BE2C (cell line): ENCODE measurements at regions not wholly inside any gene's neighbourhood (a gene's known extent, or its start where the extent isn't known, plus 50 kb on each side); places are given as distances from the start of the nearest gene placed in this dataset.
A peak's percentile ranks its signal among the peaks of the same experiment; 100 is the strongest.

ENCODE experiments used
- DNase-seq: peaks from one replicate; pipeline ENCODE4 v3.0.0-alpha.2; 2020
- H3K27me3 ChIP-seq: fragments of 250-450 bp; sonication (Bioruptor Pico); 2 replicates; pipeline ENCODE4 v1.5.1; 2020; ENCODE audit warnings: mild to moderate bottlenecking
- H3K36me3 ChIP-seq: fragments of 250-450 bp; sonication (Bioruptor Pico); 2 replicates; pipeline ENCODE4 v1.5.1; 2020; ENCODE audit warnings: mild to moderate bottlenecking
- H3K4me1 ChIP-seq: fragments of 250-450 bp; sonication (Bioruptor Pico); 2 replicates; pipeline ENCODE4 v1.5.1; 2020
- H3K4me3 ChIP-seq: 2 replicates; pipeline ENCODE4 v1.5.1; 2011; ENCODE audit warnings: low read depth, low read length
- H3K9me3 ChIP-seq: fragments of 250-450 bp; sonication (Bioruptor Pico); 2 replicates; pipeline ENCODE4 v1.5.1; 2020
- TF ChIP-seq, protein P1 (sequence below): IDR thresholded peaks from 2 replicates; pipeline ENCODE4 v1.5.1; 2012; ENCODE audit warnings: mild to moderate bottlenecking, low read depth, low read length

DNA sequence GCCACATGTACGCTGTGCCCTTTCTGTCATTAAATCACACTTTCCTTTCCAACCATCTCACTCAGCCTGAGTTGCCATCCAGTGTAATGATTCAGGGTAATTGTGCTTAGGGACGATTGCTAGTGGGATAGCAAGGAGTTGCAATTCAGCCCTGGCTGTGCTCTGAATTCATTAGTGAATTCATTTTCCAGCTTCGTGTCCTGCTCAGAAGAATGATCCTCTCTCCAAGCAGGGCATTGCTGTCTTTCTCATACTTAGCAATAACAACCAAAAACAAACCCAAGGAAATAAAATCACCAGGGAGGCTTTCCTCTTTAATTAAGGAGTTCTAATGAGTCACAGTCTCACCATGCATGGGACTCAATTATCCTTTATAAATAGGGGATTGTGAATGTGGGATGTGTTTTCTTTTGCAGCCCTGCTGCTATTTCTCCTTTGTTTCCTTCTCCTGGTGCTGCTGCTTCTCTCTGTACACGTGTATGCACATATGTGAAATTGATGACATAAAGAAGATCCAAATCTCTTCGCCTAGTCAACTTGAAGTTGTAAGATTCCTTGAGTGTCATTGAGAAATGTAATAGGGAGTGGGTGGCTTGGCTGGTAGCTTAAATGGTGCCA lies 167.0 kb downstream of the TSEN15 start:
- H3K36me3 ChIP-seq = no peaks in the 10 kb centered on the region
- H3K9me3 ChIP-seq = no peaks in the 10 kb centered on the region
- TF ChIP-seq, protein P1, sequence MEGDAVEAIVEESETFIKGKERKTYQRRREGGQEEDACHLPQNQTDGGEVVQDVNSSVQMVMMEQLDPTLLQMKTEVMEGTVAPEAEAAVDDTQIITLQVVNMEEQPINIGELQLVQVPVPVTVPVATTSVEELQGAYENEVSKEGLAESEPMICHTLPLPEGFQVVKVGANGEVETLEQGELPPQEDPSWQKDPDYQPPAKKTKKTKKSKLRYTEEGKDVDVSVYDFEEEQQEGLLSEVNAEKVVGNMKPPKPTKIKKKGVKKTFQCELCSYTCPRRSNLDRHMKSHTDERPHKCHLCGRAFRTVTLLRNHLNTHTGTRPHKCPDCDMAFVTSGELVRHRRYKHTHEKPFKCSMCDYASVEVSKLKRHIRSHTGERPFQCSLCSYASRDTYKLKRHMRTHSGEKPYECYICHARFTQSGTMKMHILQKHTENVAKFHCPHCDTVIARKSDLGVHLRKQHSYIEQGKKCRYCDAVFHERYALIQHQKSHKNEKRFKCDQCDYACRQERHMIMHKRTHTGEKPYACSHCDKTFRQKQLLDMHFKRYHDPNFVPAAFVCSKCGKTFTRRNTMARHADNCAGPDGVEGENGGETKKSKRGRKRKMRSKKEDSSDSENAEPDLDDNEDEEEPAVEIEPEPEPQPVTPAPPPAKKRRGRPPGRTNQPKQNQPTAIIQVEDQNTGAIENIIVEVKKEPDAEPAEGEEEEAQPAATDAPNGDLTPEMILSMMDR = no peak
- DNase-seq = no peak
- H3K27me3 ChIP-seq = no peaks in the 10 kb centered on the region
- peaks cover 24% of the 10 kb centered on the region for H3K4me1 ChIP-seq
- no peak overlapping the region for H3K4me3 ChIP-seq

DNA sequence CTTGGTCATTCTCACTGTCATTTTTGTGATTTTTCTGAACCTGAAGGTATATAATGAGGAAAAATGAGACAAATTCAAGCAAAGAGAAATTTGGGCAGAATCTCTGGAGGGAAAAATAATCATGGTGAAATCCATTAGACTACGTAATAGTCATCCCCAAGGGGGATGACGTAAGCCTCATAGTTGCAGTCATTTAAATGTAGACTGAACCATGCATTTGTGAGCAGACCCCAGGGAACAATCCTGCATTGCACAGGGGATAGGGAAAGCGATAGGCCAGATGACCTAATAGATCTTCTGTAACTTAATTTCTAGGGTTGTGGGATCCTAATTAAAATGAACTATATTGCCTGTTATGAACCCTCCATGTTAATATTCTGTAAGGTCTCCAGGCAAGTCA lies 167.4 kb upstream of the C1orf21 start:
- peak; percentile 74 for DNase-seq
- Histone ChIP-seq H3K4me3 (no peak overlapping the region), H3K4me1 (peaks cover 24% of the 10 kb centered on the region), H3K27me3 (no peaks in the 10 kb centered on the region), H3K9me3 (no peaks in the 10 kb centered on the region), H3K36me3 (no peaks in the 10 kb centered on the region)
- TF ChIP-seq, protein P1 = no peak

DNA sequence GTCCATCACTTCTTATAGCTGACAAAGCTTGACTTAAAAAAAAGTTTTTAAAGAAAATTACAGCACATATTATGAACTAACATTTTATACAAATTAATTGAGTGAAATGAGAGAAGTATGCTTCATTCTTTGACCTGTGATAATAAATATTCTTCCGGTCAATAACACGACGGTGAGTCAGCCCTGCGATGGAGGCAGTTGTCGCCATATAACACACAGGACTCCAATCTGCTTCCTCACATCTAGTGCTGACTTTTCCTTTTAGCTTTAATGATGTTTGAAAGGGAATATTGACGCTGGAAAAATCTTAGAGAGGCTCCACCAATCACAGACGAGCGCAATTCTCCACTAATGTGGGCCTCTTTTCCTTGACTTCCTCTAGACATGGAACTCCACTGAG lies 166.9 kb upstream of the C1orf21 start:
- TF ChIP-seq, protein P1 = no peak
- H3K27me3 ChIP-seq = no peaks in the 10 kb centered on the region
- no peak for DNase-seq
- H3K4me1 ChIP-seq = peaks cover 21% of the 10 kb centered on the region
- H3K36me3 ChIP-seq = no peaks in the 10 kb centered on the region
- no peak overlapping the region for H3K4me3 ChIP-seq
- no peaks in the 10 kb centered on the region for H3K9me3 ChIP-seq

DNA sequence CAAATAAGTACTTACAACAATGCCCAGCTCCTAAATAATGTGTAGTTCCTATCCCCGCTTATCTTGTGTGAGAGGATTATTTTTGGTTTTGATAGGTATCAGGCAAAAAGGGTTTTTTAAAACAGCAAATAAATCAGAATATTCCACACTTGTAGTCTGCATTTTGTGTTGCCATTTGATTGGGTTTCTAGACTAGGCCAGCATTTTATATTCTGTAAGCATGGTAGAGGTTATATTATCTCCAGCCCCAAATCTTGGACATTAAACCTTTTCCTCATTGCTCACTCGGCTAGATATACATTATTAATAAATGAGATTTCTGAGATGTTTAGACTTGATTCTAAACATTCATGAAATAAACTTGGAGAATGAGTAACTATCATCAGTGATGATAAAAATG lies 165.7 kb upstream of the C1orf21 start:
- Histone ChIP-seq H3K27me3 (no peaks in the 10 kb centered on the region), H3K36me3 (no peaks in the 10 kb centered on the region), H3K4me1 (peaks cover 13% of the 10 kb centered on the region), H3K9me3 (no peaks in the 10 kb centered on the region), H3K4me3 (no peak overlapping the region)
- TF ChIP-seq, protein P1 = no peak
- DNase-seq = no peak

DNA sequence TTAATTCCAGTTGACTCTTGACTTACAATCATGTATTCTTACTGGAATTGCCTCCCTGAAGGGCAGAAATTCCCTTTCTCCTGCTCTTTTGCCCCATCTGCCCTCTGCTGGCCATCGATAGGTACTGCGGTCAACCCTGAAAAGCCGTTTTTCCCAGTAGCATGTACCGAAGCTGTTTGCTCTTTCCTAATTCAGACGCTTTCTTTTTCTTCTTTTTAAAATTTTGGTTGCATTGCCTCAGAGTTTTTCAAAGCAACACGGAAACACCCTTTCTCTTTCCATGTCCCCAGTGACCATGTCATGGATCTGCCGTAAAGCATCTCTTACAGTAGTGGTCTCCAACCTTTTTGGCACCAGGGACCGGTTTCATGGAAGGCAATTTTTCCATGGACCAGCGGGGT lies 164.2 kb upstream of the C1orf21 start:
- Histone ChIP-seq H3K27me3 (no peaks in the 10 kb centered on the region), H3K4me1 (peaks cover 13% of the 10 kb centered on the region), H3K36me3 (no peaks in the 10 kb centered on the region)

DNA sequence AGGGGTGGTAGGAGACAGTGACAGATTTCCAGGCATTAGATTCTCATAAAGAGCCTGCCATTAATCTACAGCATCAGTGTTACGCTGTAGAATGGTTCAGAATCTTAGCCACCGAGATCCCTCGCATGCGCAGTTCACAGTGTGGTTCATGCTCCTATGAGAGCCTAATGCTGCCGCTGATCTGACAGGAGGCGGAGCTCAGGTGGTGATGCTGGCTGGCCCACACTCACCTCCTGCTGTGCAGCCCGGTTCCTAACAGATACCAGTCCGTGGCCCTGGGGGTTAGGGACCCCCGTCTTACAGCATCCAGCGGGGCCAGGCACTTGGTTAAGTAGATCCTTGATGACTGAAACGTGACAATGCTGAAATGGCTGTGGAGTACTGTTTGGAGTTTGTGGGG lies 163.6 kb upstream of the C1orf21 start:
- no peak for DNase-seq
- Histone ChIP-seq H3K4me1 (peaks cover 13% of the 10 kb centered on the region), H3K27me3 (no peaks in the 10 kb centered on the region), H3K4me3 (no peak overlapping the region), H3K36me3 (no peaks in the 10 kb centered on the region), H3K9me3 (no peaks in the 10 kb centered on the region)
- TF ChIP-seq, protein P1 = no peak

More for the DNA sequence above, 164.2 kb upstream of the C1orf21 start:
- DNase-seq = peak; percentile 40
- no peaks in the 10 kb centered on the region for H3K9me3 ChIP-seq
- TF ChIP-seq, protein P1 = peak; percentile 99
- H3K4me3 ChIP-seq = no peak overlapping the region
